Omental fat pad (tissue), 3 donors: ENCODE measurements at regions not wholly inside any gene's neighbourhood (a gene's known extent, or its start where the extent isn't known, plus 50 kb on each side); places are given as distances from the start of the nearest gene placed in this dataset.

Experiments used
- ATAC-seq: fragments of 150-250 bp; one replicate; pipeline ENCODE4 v1.9.1; 2016; ENCODE audit warnings: mild to moderate bottlenecking, moderate library complexity; ENCODE audit not compliant: low FRiP score
- DNase-seq: peaks from one replicate; pipeline ENCODE4 v3.0.0-alpha.2; 2019; ENCODE audit warnings: low spot score
- TF ChIP-seq, protein P1 (sequence below), 3 donors: fragments of 450-650 bp; IDR thresholded peaks; one replicate each; pipeline ENCODE4 v1.5.1; 2016 to 2017; ENCODE audit warnings: antibody characterized with exemption in 3 of 3, mild to moderate bottlenecking in 3 of 3, moderate library complexity in 2 of 3

GRCh38 chr2:129129087-129129486, 810.4 kb upstream of the HS6ST1 start:
- no peak for ATAC-seq
- DNase-seq: no peak
- TF ChIP-seq, protein P1, sequence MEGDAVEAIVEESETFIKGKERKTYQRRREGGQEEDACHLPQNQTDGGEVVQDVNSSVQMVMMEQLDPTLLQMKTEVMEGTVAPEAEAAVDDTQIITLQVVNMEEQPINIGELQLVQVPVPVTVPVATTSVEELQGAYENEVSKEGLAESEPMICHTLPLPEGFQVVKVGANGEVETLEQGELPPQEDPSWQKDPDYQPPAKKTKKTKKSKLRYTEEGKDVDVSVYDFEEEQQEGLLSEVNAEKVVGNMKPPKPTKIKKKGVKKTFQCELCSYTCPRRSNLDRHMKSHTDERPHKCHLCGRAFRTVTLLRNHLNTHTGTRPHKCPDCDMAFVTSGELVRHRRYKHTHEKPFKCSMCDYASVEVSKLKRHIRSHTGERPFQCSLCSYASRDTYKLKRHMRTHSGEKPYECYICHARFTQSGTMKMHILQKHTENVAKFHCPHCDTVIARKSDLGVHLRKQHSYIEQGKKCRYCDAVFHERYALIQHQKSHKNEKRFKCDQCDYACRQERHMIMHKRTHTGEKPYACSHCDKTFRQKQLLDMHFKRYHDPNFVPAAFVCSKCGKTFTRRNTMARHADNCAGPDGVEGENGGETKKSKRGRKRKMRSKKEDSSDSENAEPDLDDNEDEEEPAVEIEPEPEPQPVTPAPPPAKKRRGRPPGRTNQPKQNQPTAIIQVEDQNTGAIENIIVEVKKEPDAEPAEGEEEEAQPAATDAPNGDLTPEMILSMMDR (IDR thresholded peaks at IDR 0.05): no peak

- TF ChIP-seq, protein P1 (IDR thresholded peaks at IDR 0.05): no peak
- no peak for ATAC-seq
- DNase-seq: no peak
Observed at GRCh38 chr2:129133692-129134641, 815.3 kb upstream of the HS6ST1 start.

GRCh38 chr2:129135017-129135416, 816.3 kb upstream of the HS6ST1 start:
- TF ChIP-seq, protein P1 (IDR thresholded peaks at IDR 0.05): no peak
- DNase-seq: no peak
- no peak for ATAC-seq

- TF ChIP-seq, protein P1 (IDR thresholded peaks at IDR 0.05): no peak
- DNase-seq (no peak), ATAC-seq (no peak)
Observed at GRCh38 chr2:129139380-129139779, 820.7 kb upstream of the HS6ST1 start.

DNA sequence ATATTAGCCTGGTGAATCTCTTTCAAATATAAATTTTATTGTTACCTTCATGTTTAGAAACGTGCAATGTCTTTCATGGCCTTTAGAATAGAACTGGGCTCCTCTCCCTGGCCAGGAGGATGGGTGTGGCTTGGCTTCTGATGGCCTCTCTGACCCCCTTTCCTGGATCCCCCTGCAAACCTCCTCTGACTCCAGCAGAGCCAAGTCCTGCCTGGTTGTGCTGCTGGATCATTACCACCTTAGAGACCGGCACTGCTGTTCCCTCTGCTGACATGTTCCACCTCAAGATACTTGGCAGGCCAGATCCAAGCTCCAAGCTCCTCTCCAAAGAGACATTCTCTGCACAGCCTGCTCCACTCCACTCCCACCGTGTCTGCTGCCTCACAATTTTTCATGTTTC, 823.8 kb upstream of the HS6ST1 start:
- TF ChIP-seq, protein P1 (IDR thresholded peaks at IDR 0.05): no peak
- DNase-seq (no peak), ATAC-seq (no peak)

DNA sequence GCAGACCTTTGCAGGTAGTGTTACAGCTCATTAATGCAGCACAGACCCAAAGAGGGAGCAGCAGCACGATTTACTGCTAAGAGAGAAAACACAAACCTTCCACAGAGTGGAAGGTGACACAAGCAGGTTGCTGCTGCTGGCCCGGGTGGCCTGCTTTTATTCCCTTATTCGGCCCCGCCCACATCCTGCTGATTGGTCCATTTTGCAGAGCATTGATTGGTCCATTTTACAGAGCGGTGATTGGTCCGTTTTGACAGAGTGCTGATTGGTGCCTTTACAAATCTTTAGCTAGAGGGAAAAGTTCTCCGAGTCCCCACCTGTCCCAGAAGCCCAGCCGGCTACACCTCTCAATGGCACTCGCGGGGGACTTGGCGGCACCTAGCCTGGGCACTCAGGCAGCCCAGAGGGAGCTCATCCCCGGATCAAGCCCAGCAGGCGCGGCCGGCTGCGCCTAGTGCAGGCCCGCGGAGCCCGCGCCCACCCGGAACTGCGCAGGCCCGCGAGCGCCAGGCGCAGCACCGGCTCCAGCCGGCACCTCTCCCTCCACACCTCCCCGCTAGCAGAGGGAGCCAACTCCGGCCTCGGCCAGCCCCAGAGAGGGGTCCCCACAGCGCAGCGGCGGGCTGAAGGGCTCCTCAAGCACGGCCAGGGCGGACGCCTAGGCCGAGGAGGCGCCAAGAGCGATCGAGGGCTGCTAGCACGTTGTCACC, 825.6 kb upstream of the HS6ST1 start:
- ATAC-seq (no peak), DNase-seq (no peak)
- TF ChIP-seq, protein P1 (IDR thresholded peaks at IDR 0.05): no peak
